ENCODE measurements at regions not wholly inside any gene's neighbourhood (a gene's known extent, or its start where the extent isn't known, plus 50 kb on each side); places are given as distances from the start of the nearest gene placed in this dataset.

- no peak for DNase-seq (ENCODE audit: low spot score in 2 of 2)
- Mint-ChIP-seq H3K36me3 (no peaks in the 10 kb centered on the region), H3K9me3 (no peaks in the 10 kb centered on the region), H3K4me3 (no peak overlapping the region), H3K4me1 (no peaks in the 10 kb centered on the region), H3K27me3 (no peaks in the 10 kb centered on the region), H3K27ac (no peak overlapping the region)
- no peak for ATAC-seq (ENCODE audit: low read depth)
Measured at GRCh38 chr12:67217647-67218046, 51.5 kb upstream of the CAND1 start.

Measured in memory B cell (primary cell).